ENCODE measurements at regions not wholly inside any gene's neighbourhood (a gene's known extent, or its start where the extent isn't known, plus 50 kb on each side); places are given as distances from the start of the nearest gene placed in this dataset.

DNA sequence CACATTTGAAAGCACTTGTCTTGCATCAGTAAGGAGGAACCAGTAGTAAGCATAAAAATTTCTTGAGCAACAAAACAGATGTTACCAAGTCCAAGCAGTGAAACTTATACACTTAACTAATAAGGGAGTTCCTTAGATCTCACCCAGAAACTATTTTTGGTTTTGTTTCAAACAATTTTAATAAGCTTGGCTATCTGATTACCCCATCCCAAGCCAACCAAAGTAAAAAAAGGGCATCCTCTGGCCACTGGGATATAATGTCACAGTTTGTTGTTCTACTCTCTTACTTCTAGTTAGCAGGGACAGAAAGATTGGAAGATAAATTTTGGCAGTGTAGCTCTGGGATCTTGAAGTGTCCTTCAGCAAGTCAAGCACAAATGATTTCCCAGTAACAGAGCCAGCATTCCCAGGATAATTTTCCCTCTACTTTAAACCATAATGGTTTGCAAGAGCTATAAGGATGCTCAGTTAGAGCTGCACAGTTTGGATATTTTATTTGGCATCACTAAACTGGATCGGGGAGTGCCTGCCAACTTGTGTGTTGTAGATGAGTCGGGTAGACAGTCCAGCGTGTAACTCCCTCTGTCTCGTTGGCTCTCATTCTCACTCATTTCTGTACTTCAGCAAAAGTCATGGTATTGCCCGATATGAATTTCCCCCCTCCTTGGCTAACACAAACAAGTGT is 161.9 kb upstream of the HMHB1 start:
- TF ChIP-seq, protein P1, sequence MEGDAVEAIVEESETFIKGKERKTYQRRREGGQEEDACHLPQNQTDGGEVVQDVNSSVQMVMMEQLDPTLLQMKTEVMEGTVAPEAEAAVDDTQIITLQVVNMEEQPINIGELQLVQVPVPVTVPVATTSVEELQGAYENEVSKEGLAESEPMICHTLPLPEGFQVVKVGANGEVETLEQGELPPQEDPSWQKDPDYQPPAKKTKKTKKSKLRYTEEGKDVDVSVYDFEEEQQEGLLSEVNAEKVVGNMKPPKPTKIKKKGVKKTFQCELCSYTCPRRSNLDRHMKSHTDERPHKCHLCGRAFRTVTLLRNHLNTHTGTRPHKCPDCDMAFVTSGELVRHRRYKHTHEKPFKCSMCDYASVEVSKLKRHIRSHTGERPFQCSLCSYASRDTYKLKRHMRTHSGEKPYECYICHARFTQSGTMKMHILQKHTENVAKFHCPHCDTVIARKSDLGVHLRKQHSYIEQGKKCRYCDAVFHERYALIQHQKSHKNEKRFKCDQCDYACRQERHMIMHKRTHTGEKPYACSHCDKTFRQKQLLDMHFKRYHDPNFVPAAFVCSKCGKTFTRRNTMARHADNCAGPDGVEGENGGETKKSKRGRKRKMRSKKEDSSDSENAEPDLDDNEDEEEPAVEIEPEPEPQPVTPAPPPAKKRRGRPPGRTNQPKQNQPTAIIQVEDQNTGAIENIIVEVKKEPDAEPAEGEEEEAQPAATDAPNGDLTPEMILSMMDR (IDR thresholded peaks at IDR 0.05) = no peak
- TF ChIP-seq POLR2A (IDR thresholded peaks at IDR 0.05) = no peak

Data from heart left ventricle (tissue), 13 donors.